Right atrium auricular region (tissue), 2 donors: ENCODE measurements at regions not wholly inside any gene's neighbourhood (a gene's known extent, or its start where the extent isn't known, plus 50 kb on each side); places are given as distances from the start of the nearest gene placed in this dataset.

Experiments
- DNase-seq: peaks from one replicate; pipeline ENCODE4 v3.0.0-alpha.2; 2019; ENCODE audit warnings: low spot score
- H3K27ac ChIP-seq, 2 donors: fragments of 200-600 bp; sonication (generic); 1 replicate in 1 of 2; 2 replicates in 1 of 2; pipeline ENCODE4 v1.5.1; 2016 to 2019
- H3K27me3 ChIP-seq, 2 donors: fragments of 200-600 bp; sonication (generic); one replicate each; pipeline versions ENCODE4 v1.5.1 to v1.6.0; 2017 to 2019
- H3K36me3 ChIP-seq: fragments of 200-600 bp; sonication (generic); one replicate; pipeline ENCODE4 v1.5.1; 2016
- H3K4me1 ChIP-seq, 2 donors: fragments of 200-600 bp; sonication (generic); one replicate each; pipeline versions ENCODE4 v1.5.1 to v1.6.0; 2017 to 2019
- H3K4me3 ChIP-seq, 2 donors: fragments of 200-600 bp; sonication (generic); 1 replicate in 1 of 2; 2 replicates in 1 of 2; pipeline ENCODE4 v1.5.1; 2017 to 2019; ENCODE audit warnings: mild to moderate bottlenecking in 1 of 2, moderate library complexity in 1 of 2
- H3K9me3 ChIP-seq, 2 donors: fragments of 200-600 bp; sonication (generic); one replicate each; pipeline ENCODE4 v1.5.1; 2019
- CTCF ChIP-seq, 2 donors: fragments of 200-600 bp; sonication (generic); IDR thresholded peaks; one replicate each; pipeline ENCODE4 v1.5.1; 2019; ENCODE audit warnings: antibody characterized with exemption in 2 of 2

GRCh38 chr16:26598061-26598460, 468.7 kb upstream of the C16orf82 start:
- no peak for DNase-seq
- Histone ChIP-seq H3K9me3 (no peaks in the 10 kb centered on the region), H3K36me3 (no peaks in the 10 kb centered on the region), H3K4me1 (no peaks in the 10 kb centered on the region), H3K27me3 (no peaks in the 10 kb centered on the region), H3K27ac (no peak overlapping the region), H3K4me3 (no peak overlapping the region)
- no peak for TF ChIP-seq CTCF (IDR thresholded peaks at IDR 0.05)

GRCh38 chr16:26598998-26599784, 467.5 kb upstream of the C16orf82 start:
- TF ChIP-seq CTCF (IDR thresholded peaks at IDR 0.05), result no peak
- Histone ChIP-seq H3K27me3 (no peaks in the 10 kb centered on the region), H3K27ac (no peak overlapping the region), H3K9me3 (no peaks in the 10 kb centered on the region), H3K4me3 (no peak overlapping the region), H3K4me1 (no peaks in the 10 kb centered on the region), H3K36me3 (no peaks in the 10 kb centered on the region)
- no peak for DNase-seq

- H3K27me3 ChIP-seq, result no peaks in the 10 kb centered on the region
- no peak for DNase-seq
- no peaks in the 10 kb centered on the region for H3K4me1 ChIP-seq
- H3K4me3 ChIP-seq, result no peak overlapping the region
- H3K27ac ChIP-seq, result no peak overlapping the region
- no peaks in the 10 kb centered on the region for H3K9me3 ChIP-seq
- TF ChIP-seq CTCF (IDR thresholded peaks at IDR 0.05), result no peak
- no peaks in the 10 kb centered on the region for H3K36me3 ChIP-seq
Observed at GRCh38 chr16:26599785-26600104, 467.0 kb upstream of the C16orf82 start.

GRCh38 chr16:26601335-26601734, 465.4 kb upstream of the C16orf82 start:
- H3K27me3 ChIP-seq, result no peaks in the 10 kb centered on the region
- H3K27ac ChIP-seq, result no peak overlapping the region
- no peaks in the 10 kb centered on the region for H3K4me1 ChIP-seq
- H3K4me3 ChIP-seq, result no peak overlapping the region
- DNase-seq, result no peak
- H3K36me3 ChIP-seq, result no peaks in the 10 kb centered on the region
- no peak for TF ChIP-seq CTCF (IDR thresholded peaks at IDR 0.05)
- H3K9me3 ChIP-seq, result no peaks in the 10 kb centered on the region

- no peak for DNase-seq
- Histone ChIP-seq H3K4me3 (no peak overlapping the region), H3K36me3 (no peaks in the 10 kb centered on the region), H3K9me3 (no peaks in the 10 kb centered on the region), H3K27me3 (no peaks in the 10 kb centered on the region), H3K27ac (no peak overlapping the region), H3K4me1 (no peaks in the 10 kb centered on the region)
- TF ChIP-seq CTCF (IDR thresholded peaks at IDR 0.05), result no peak
Observed at GRCh38 chr16:26605626-26606271, 461.0 kb upstream of the C16orf82 start.
